Activated CD4-positive, alpha-beta T cell treated with anti-CD3 and anti-CD28 coated beads, Interleukin-2, amount 10 ng/mL, durations not matched to agents 24 days and 14 days (primary cell): ENCODE measurements at regions not wholly inside any gene's neighbourhood (a gene's known extent, or its start where the extent isn't known, plus 50 kb on each side); places are given as distances from the start of the nearest gene placed in this dataset.

Experiments used
- DNase-seq: peaks from one replicate; pipeline ENCODE4 v3.0.0; 2022
- H3K27ac Mint-ChIP-seq: one replicate; pipeline ENCODE4 v1.8.0; 2022; ENCODE audit warnings: mild to moderate bottlenecking, mixed read lengths
- H3K27me3 Mint-ChIP-seq: one replicate; pipeline ENCODE4 v1.8.0; 2022; ENCODE audit warnings: mixed read lengths
- H3K36me3 Mint-ChIP-seq: one replicate; pipeline ENCODE4 v1.8.0; 2022; ENCODE audit warnings: low read depth, mild to moderate bottlenecking, mixed read lengths
- H3K4me1 Mint-ChIP-seq: one replicate; pipeline ENCODE4 v1.8.0; 2021; ENCODE audit warnings: mixed read lengths
- H3K4me3 Mint-ChIP-seq: one replicate; pipeline ENCODE4 v1.8.0; 2022; ENCODE audit warnings: mild to moderate bottlenecking, moderate library complexity, mixed read lengths
- H3K9me3 Mint-ChIP-seq: one replicate; pipeline ENCODE4 v1.8.0; 2021; ENCODE audit warnings: mixed read lengths
- intact Hi-C: fragments of 100-400 bp; cut with micrococcal nuclease; formaldehyde crosslinking; loops from one replicate; pipeline ENCODE4 v1.15.1; 2023

GRCh38 chr16:63581570-63581969 lies 1540.3 kb downstream of the CDH11 start:
- Mint-ChIP-seq H3K27ac (no peak overlapping the region), H3K4me1 (no peaks in the 10 kb centered on the region), H3K4me3 (no peak overlapping the region), H3K36me3 (no peaks in the 10 kb centered on the region), H3K27me3 (no peaks in the 10 kb centered on the region), H3K9me3 (peaks cover 10% of the 10 kb centered on the region)
- DNase-seq, result no peak
- intact Hi-C loops, result no loop called here

- Mint-ChIP-seq H3K4me1 (no peaks in the 10 kb centered on the region), H3K9me3 (peaks cover 10% of the 10 kb centered on the region), H3K27me3 (no peaks in the 10 kb centered on the region), H3K36me3 (no peaks in the 10 kb centered on the region), H3K27ac (no peak overlapping the region), H3K4me3 (no peak overlapping the region)
- no peak for DNase-seq
- intact Hi-C loops, result no loop called here
These were observed 1542.6 kb upstream of the CDH8 start for GRCh38 chr16:63578791-63579190.

- Mint-ChIP-seq H3K36me3 (no peaks in the 10 kb centered on the region), H3K27me3 (no peaks in the 10 kb centered on the region), H3K27ac (no peak overlapping the region), H3K9me3 (peaks cover 10% of the 10 kb centered on the region), H3K4me3 (no peak overlapping the region), H3K4me1 (no peaks in the 10 kb centered on the region)
- intact Hi-C loops, result no loop called here
- no peak for DNase-seq
These were observed 1541.7 kb upstream of the CDH8 start for GRCh38 chr16:63577891-63578290.

- no peak overlapping the region for H3K4me3 Mint-ChIP-seq
- H3K27ac Mint-ChIP-seq, result no peak overlapping the region
- no peaks in the 10 kb centered on the region for H3K36me3 Mint-ChIP-seq
- no peak for DNase-seq
- H3K4me1 Mint-ChIP-seq, result no peaks in the 10 kb centered on the region
- peaks cover 14% of the 10 kb centered on the region for H3K9me3 Mint-ChIP-seq
- H3K27me3 Mint-ChIP-seq, result no peaks in the 10 kb centered on the region
- intact Hi-C loops, result no loop called here
These were observed 1538.8 kb upstream of the CDH8 start for GRCh38 chr16:63575041-63575440.

- no peak overlapping the region for H3K27ac Mint-ChIP-seq
- DNase-seq, result no peak
- H3K4me3 Mint-ChIP-seq, result no peak overlapping the region
- no peaks in the 10 kb centered on the region for H3K27me3 Mint-ChIP-seq
- peaks cover 10% of the 10 kb centered on the region for H3K9me3 Mint-ChIP-seq
- intact Hi-C loops, result no loop called here
- H3K4me1 Mint-ChIP-seq, result no peaks in the 10 kb centered on the region
- no peaks in the 10 kb centered on the region for H3K36me3 Mint-ChIP-seq
These were observed 1531.9 kb upstream of the CDH8 start for GRCh38 chr16:63568164-63568563.

- Mint-ChIP-seq H3K27ac (no peak overlapping the region), H3K36me3 (no peaks in the 10 kb centered on the region), H3K4me3 (no peak overlapping the region), H3K27me3 (no peaks in the 10 kb centered on the region), H3K9me3 (peaks cover 11% of the 10 kb centered on the region), H3K4me1 (no peaks in the 10 kb centered on the region)
- intact Hi-C loops, result no loop called here
- no peak for DNase-seq
These were observed 1527.7 kb upstream of the CDH8 start for GRCh38 chr16:63563819-63564505.

- no peak for DNase-seq
- no peak overlapping the region for H3K27ac Mint-ChIP-seq
- H3K4me3 Mint-ChIP-seq, result no peak overlapping the region
- H3K27me3 Mint-ChIP-seq, result no peaks in the 10 kb centered on the region
- no peaks in the 10 kb centered on the region for H3K4me1 Mint-ChIP-seq
- H3K36me3 Mint-ChIP-seq, result no peaks in the 10 kb centered on the region
- peaks cover 7% of the 10 kb centered on the region for H3K9me3 Mint-ChIP-seq
- intact Hi-C loops, result no loop called here
These were observed 1517.7 kb upstream of the CDH8 start for GRCh38 chr16:63553980-63554379.

GRCh38 chr16:63539276-63539675 lies 1503.0 kb upstream of the CDH8 start:
- H3K36me3 Mint-ChIP-seq, result no peaks in the 10 kb centered on the region
- no peak for DNase-seq
- peaks cover 3% of the 10 kb centered on the region for H3K9me3 Mint-ChIP-seq
- intact Hi-C loops, result no loop called here
- no peak overlapping the region for H3K27ac Mint-ChIP-seq
- no peaks in the 10 kb centered on the region for H3K27me3 Mint-ChIP-seq
- no peak overlapping the region for H3K4me3 Mint-ChIP-seq
- H3K4me1 Mint-ChIP-seq, result no peaks in the 10 kb centered on the region

GRCh38 chr16:63530974-63531373 lies 1494.7 kb upstream of the CDH8 start:
- no peaks in the 10 kb centered on the region for H3K36me3 Mint-ChIP-seq
- intact Hi-C loops, result no loop called here
- peaks cover 16% of the 10 kb centered on the region for H3K9me3 Mint-ChIP-seq
- H3K27ac Mint-ChIP-seq, result no peak overlapping the region
- no peak for DNase-seq
- no peak overlapping the region for H3K4me3 Mint-ChIP-seq
- H3K4me1 Mint-ChIP-seq, result no peaks in the 10 kb centered on the region
- H3K27me3 Mint-ChIP-seq, result no peaks in the 10 kb centered on the region

GRCh38 chr16:63530208-63530607 lies 1494.0 kb upstream of the CDH8 start:
- Mint-ChIP-seq H3K36me3 (no peaks in the 10 kb centered on the region), H3K4me1 (no peaks in the 10 kb centered on the region), H3K27ac (no peak overlapping the region), H3K9me3 (peaks cover 19% of the 10 kb centered on the region), H3K4me3 (no peak overlapping the region), H3K27me3 (no peaks in the 10 kb centered on the region)
- intact Hi-C loops, result no loop called here
- no peak for DNase-seq

GRCh38 chr16:63527404-63527803 lies 1491.2 kb upstream of the CDH8 start:
- H3K36me3 Mint-ChIP-seq, result no peaks in the 10 kb centered on the region
- no peaks in the 10 kb centered on the region for H3K4me1 Mint-ChIP-seq
- H3K9me3 Mint-ChIP-seq, result peaks cover 21% of the 10 kb centered on the region
- intact Hi-C loops, result no loop called here
- H3K4me3 Mint-ChIP-seq, result no peak overlapping the region
- H3K27me3 Mint-ChIP-seq, result no peaks in the 10 kb centered on the region
- no peak for DNase-seq
- H3K27ac Mint-ChIP-seq, result no peak overlapping the region

- Mint-ChIP-seq H3K27ac (no peak overlapping the region), H3K9me3 (no peaks in the 10 kb centered on the region), H3K4me3 (no peak overlapping the region), H3K27me3 (no peaks in the 10 kb centered on the region), H3K36me3 (no peaks in the 10 kb centered on the region), H3K4me1 (no peaks in the 10 kb centered on the region)
- no peak for DNase-seq
- intact Hi-C loops, result no loop called here
These were observed 1480.2 kb upstream of the CDH8 start for GRCh38 chr16:63516394-63516793.

GRCh38 chr16:63512910-63513309 lies 1476.7 kb upstream of the CDH8 start:
- intact Hi-C loops, result no loop called here
- no peaks in the 10 kb centered on the region for H3K4me1 Mint-ChIP-seq

GRCh38 chr16:63497408-63497807 lies 1461.2 kb upstream of the CDH8 start:
- H3K4me3 Mint-ChIP-seq, result no peak overlapping the region
- H3K36me3 Mint-ChIP-seq, result no peaks in the 10 kb centered on the region
- no peak overlapping the region for H3K27ac Mint-ChIP-seq
- no peak for DNase-seq
- no peaks in the 10 kb centered on the region for H3K27me3 Mint-ChIP-seq
- no peaks in the 10 kb centered on the region for H3K4me1 Mint-ChIP-seq
- intact Hi-C loops, result no loop called here
- H3K9me3 Mint-ChIP-seq, result no peaks in the 10 kb centered on the region

More at GRCh38 chr16:63512910-63513309, 1476.7 kb upstream of the CDH8 start:
- H3K27ac Mint-ChIP-seq, result no peak overlapping the region
- H3K27me3 Mint-ChIP-seq, result no peaks in the 10 kb centered on the region
- DNase-seq, result no peak
- no peaks in the 10 kb centered on the region for H3K36me3 Mint-ChIP-seq
- H3K9me3 Mint-ChIP-seq, result no peaks in the 10 kb centered on the region
- H3K4me3 Mint-ChIP-seq, result no peak overlapping the region

- peaks cover under 1% of the 10 kb centered on the region for H3K9me3 Mint-ChIP-seq
- no peak overlapping the region for H3K27ac Mint-ChIP-seq
- no peaks in the 10 kb centered on the region for H3K4me1 Mint-ChIP-seq
- no peaks in the 10 kb centered on the region for H3K27me3 Mint-ChIP-seq
- intact Hi-C loops, result no loop called here
- H3K36me3 Mint-ChIP-seq, result no peaks in the 10 kb centered on the region
- no peak for DNase-seq
- H3K4me3 Mint-ChIP-seq, result no peak overlapping the region
These were observed 1460.0 kb upstream of the CDH8 start for GRCh38 chr16:63496282-63496681.
